Subcutaneous abdominal adipose tissue (tissue), 5 donors: ENCODE measurements at regions not wholly inside any gene's neighbourhood (a gene's known extent, or its start where the extent isn't known, plus 50 kb on each side); places are given as distances from the start of the nearest gene placed in this dataset.

ENCODE experiments used
- H3K27ac ChIP-seq: one replicate; pipeline ENCODE4 v1.7.0; 2013; ENCODE audit warnings: low read depth, mild to moderate bottlenecking, inconsistent platforms, low read length, moderate library complexity
- H3K27me3 ChIP-seq, 5 donors: one replicate each; pipeline ENCODE4 v1.7.0; 2013; ENCODE audit warnings: low read length in 5 of 5, inconsistent platforms in 1 of 5; ENCODE audit not compliant: control insufficient read depth in 5 of 5, insufficient read depth in 4 of 5
- H3K36me3 ChIP-seq, 5 donors: one replicate each; pipeline ENCODE4 v1.7.0; 2013; ENCODE audit warnings: low read length in 5 of 5; ENCODE audit not compliant: control insufficient read depth in 5 of 5, insufficient read depth in 5 of 5
- H3K4me1 ChIP-seq, 5 donors: one replicate each; pipeline ENCODE4 v1.7.0; 2013; ENCODE audit warnings: low read length in 5 of 5, mild to moderate bottlenecking in 3 of 5, moderate library complexity in 1 of 5; ENCODE audit not compliant: control insufficient read depth in 5 of 5, insufficient read depth in 5 of 5
- H3K4me3 ChIP-seq, 5 donors: one replicate each; pipeline ENCODE4 v1.7.0; 2013; ENCODE audit warnings: low read length in 5 of 5, low read depth in 1 of 5
- H3K9ac ChIP-seq, 5 donors: one replicate each; pipeline ENCODE4 v1.7.0; 2013; ENCODE audit warnings: low read length in 5 of 5, mild to moderate bottlenecking in 4 of 5, moderate library complexity in 3 of 5
- H3K9me3 ChIP-seq, 5 donors: one replicate each; pipeline ENCODE4 v1.7.0; 2013; ENCODE audit warnings: low read length in 5 of 5; ENCODE audit not compliant: control insufficient read depth in 5 of 5
- donor health status: healthy.
- donor health status: healthy.
- donor health status: healthy.
- donor health status: healthy.
- donor health status: healthy.

GRCh38 chr11:112580864-112581263, 320.2 kb upstream of the PLET1 start:
- Histone ChIP-seq H3K27me3 (peaks cover 0 to 3% (median 0%) of the 10 kb centered on the region in 5 donors), H3K27ac (no peak overlapping the region), H3K4me3 (no peak overlapping the region), H3K36me3 (no peaks in the 10 kb centered on the region), H3K9me3 (no peaks in the 10 kb centered on the region), H3K9ac (no peak overlapping the region), H3K4me1 (no peaks in the 10 kb centered on the region)

- Histone ChIP-seq H3K27me3 (peaks cover 0 to 3% (median 0%) of the 10 kb centered on the region in 5 donors), H3K27ac (no peak overlapping the region), H3K9me3 (no peaks in the 10 kb centered on the region), H3K9ac (no peak overlapping the region), H3K4me1 (no peaks in the 10 kb centered on the region), H3K4me3 (no peak overlapping the region), H3K36me3 (no peaks in the 10 kb centered on the region)
Measured at GRCh38 chr11:112581747-112582146, 321.1 kb upstream of the PLET1 start.

GRCh38 chr11:112582366-112582765, 321.7 kb upstream of the PLET1 start:
- no peaks in the 10 kb centered on the region for H3K9me3 ChIP-seq
- H3K27ac ChIP-seq = no peak overlapping the region
- no peaks in the 10 kb centered on the region for H3K36me3 ChIP-seq
- H3K27me3 ChIP-seq = peaks cover 0 to 3% (median 0%) of the 10 kb centered on the region in 5 donors
- H3K4me1 ChIP-seq = no peaks in the 10 kb centered on the region
- H3K9ac ChIP-seq = no peak overlapping the region
- H3K4me3 ChIP-seq = no peak overlapping the region

GRCh38 chr11:112583261-112583893, 322.7 kb upstream of the PLET1 start:
- Histone ChIP-seq H3K9ac (no peak overlapping the region), H3K4me3 (no peak overlapping the region), H3K4me1 (peaks cover 0 to 3% (median 1%) of the 10 kb centered on the region in 5 donors), H3K27ac (no peak overlapping the region), H3K27me3 (peaks cover 0 to 3% (median 0%) of the 10 kb centered on the region in 5 donors), H3K9me3 (no peaks in the 10 kb centered on the region), H3K36me3 (no peaks in the 10 kb centered on the region)

- Histone ChIP-seq H3K9me3 (no peaks in the 10 kb centered on the region), H3K9ac (no peak overlapping the region), H3K27ac (no peak overlapping the region), H3K4me1 (peaks cover 0 to 4% (median 3%) of the 10 kb centered on the region in 5 donors), H3K4me3 (no peak overlapping the region), H3K27me3 (peaks cover 0 to 3% (median 0%) of the 10 kb centered on the region in 5 donors), H3K36me3 (no peaks in the 10 kb centered on the region)
Measured at GRCh38 chr11:112584672-112585071, 324.0 kb upstream of the PLET1 start.

- no peaks in the 10 kb centered on the region for H3K27me3 ChIP-seq
- H3K4me1 ChIP-seq = peaks cover 0 to 4% (median 3%) of the 10 kb centered on the region in 5 donors
- H3K4me3 ChIP-seq = no peak overlapping the region
- no peak overlapping the region for H3K27ac ChIP-seq
- H3K9ac ChIP-seq = no peak overlapping the region
- no peaks in the 10 kb centered on the region for H3K9me3 ChIP-seq
- H3K36me3 ChIP-seq = no peaks in the 10 kb centered on the region
Measured at GRCh38 chr11:112587664-112588063, 327.0 kb upstream of the PLET1 start.

GRCh38 chr11:112588252-112588694, 327.6 kb upstream of the PLET1 start:
- no peak overlapping the region for H3K4me3 ChIP-seq
- H3K27ac ChIP-seq = no peak overlapping the region
- peaks cover 0 to 4% (median 3%) of the 10 kb centered on the region in 5 donors for H3K4me1 ChIP-seq

GRCh38 chr11:112589155-112589554, 328.5 kb upstream of the PLET1 start:
- H3K9ac ChIP-seq = no peak overlapping the region
- H3K27me3 ChIP-seq = no peaks in the 10 kb centered on the region
- no peaks in the 10 kb centered on the region for H3K36me3 ChIP-seq
- H3K9me3 ChIP-seq = no peaks in the 10 kb centered on the region
- H3K4me1 ChIP-seq = peaks cover 0 to 4% (median 3%) of the 10 kb centered on the region in 5 donors
- H3K27ac ChIP-seq = no peak overlapping the region
- H3K4me3 ChIP-seq = no peak overlapping the region

More at GRCh38 chr11:112588252-112588694, 327.6 kb upstream of the PLET1 start:
- no peaks in the 10 kb centered on the region for H3K36me3 ChIP-seq
- H3K9ac ChIP-seq = no peak overlapping the region
- H3K9me3 ChIP-seq = no peaks in the 10 kb centered on the region
- H3K27me3 ChIP-seq = no peaks in the 10 kb centered on the region

GRCh38 chr11:112590764-112591163, 330.1 kb upstream of the PLET1 start:
- H3K27me3 ChIP-seq = no peaks in the 10 kb centered on the region
- no peak overlapping the region for H3K27ac ChIP-seq
- H3K4me1 ChIP-seq = peaks cover 0 to 4% (median 3%) of the 10 kb centered on the region in 5 donors
- no peaks in the 10 kb centered on the region for H3K9me3 ChIP-seq
- H3K4me3 ChIP-seq = no peak overlapping the region
- no peaks in the 10 kb centered on the region for H3K36me3 ChIP-seq
- H3K9ac ChIP-seq = no peak overlapping the region

GRCh38 chr11:112593440-112593839, 332.8 kb upstream of the PLET1 start:
- Histone ChIP-seq H3K4me3 (no peak overlapping the region), H3K9me3 (no peaks in the 10 kb centered on the region), H3K27ac (no peak overlapping the region), H3K27me3 (no peaks in the 10 kb centered on the region), H3K36me3 (no peaks in the 10 kb centered on the region), H3K9ac (no peak overlapping the region), H3K4me1 (peaks cover 0 to under 1% (median under 1%) of the 10 kb centered on the region in 5 donors)
